Muscle layer of duodenum (tissue), 2 donors: ENCODE measurements at regions not wholly inside any gene's neighbourhood (a gene's known extent, or its start where the extent isn't known, plus 50 kb on each side); places are given as distances from the start of the nearest gene placed in this dataset.

Experiments
- H3K27ac ChIP-seq: one replicate; pipeline ENCODE4 v1.7.0; 2013; ENCODE audit warnings: mild to moderate bottlenecking, low read length
- H3K27me3 ChIP-seq: one replicate; pipeline ENCODE4 v1.7.0; 2013; ENCODE audit warnings: low read depth, mild to moderate bottlenecking, control low read depth, low read length
- H3K36me3 ChIP-seq, 2 donors: one replicate each; pipeline ENCODE4 v1.7.0; 2013; ENCODE audit warnings: low read length in 2 of 2, control low read depth in 1 of 2, mild to moderate bottlenecking in 1 of 2; ENCODE audit not compliant: insufficient read depth in 2 of 2, control insufficient read depth in 1 of 2
- H3K4me1 ChIP-seq, 2 donors: one replicate each; pipeline ENCODE4 v1.7.0; 2013; ENCODE audit warnings: low read length in 2 of 2, mild to moderate bottlenecking in 2 of 2, control low read depth in 1 of 2, moderate library complexity in 1 of 2; ENCODE audit not compliant: insufficient read depth in 2 of 2, control insufficient read depth in 1 of 2
- H3K4me3 ChIP-seq, 2 donors: one replicate each; pipeline ENCODE4 v1.7.0; 2013; ENCODE audit warnings: low read length in 2 of 2, low read depth in 1 of 2, mild to moderate bottlenecking in 1 of 2
- H3K9me3 ChIP-seq, 2 donors: one replicate each; pipeline ENCODE4 v1.7.0; 2013; ENCODE audit warnings: low read length in 2 of 2, control low read depth in 1 of 2, mild to moderate bottlenecking in 1 of 2; ENCODE audit not compliant: control insufficient read depth in 1 of 2
- donor health status: healthy.

GRCh38 chr12:132430838-132431774, 58.8 kb upstream of the FBRSL1 start:
- peaks cover 14% of the 10 kb centered on the region for H3K27me3 ChIP-seq
- H3K4me3 ChIP-seq: no peak overlapping the region
- no peak overlapping the region for H3K27ac ChIP-seq
- H3K4me1 ChIP-seq: peaks cover 0 to 27% of the 10 kb centered on the region in 2 donors
- H3K36me3 ChIP-seq: no peaks in the 10 kb centered on the region
- H3K9me3 ChIP-seq: no peaks in the 10 kb centered on the region

GRCh38 chr12:132429946-132430643, 59.9 kb upstream of the FBRSL1 start:
- Histone ChIP-seq H3K4me1 (peaks cover 0 to 27% of the 10 kb centered on the region in 2 donors), H3K27me3 (peaks cover 18% of the 10 kb centered on the region), H3K36me3 (no peaks in the 10 kb centered on the region), H3K27ac (no peak overlapping the region), H3K9me3 (no peaks in the 10 kb centered on the region), H3K4me3 (no peak overlapping the region)

- peaks cover 23% of the 10 kb centered on the region for H3K27me3 ChIP-seq
- H3K9me3 ChIP-seq: no peaks in the 10 kb centered on the region
- H3K36me3 ChIP-seq: no peaks in the 10 kb centered on the region
- H3K4me3 ChIP-seq: no peak overlapping the region
- H3K4me1 ChIP-seq: peaks cover 0 to 27% of the 10 kb centered on the region in 2 donors
- H3K27ac ChIP-seq: no peak overlapping the region
These were observed 60.4 kb upstream of the FBRSL1 start for GRCh38 chr12:132429602-132429945.

GRCh38 chr12:132428936-132429601, 60.9 kb upstream of the FBRSL1 start:
- no peak overlapping the region for H3K4me3 ChIP-seq
- no peaks in the 10 kb centered on the region for H3K36me3 ChIP-seq
- no peaks in the 10 kb centered on the region for H3K9me3 ChIP-seq
- H3K27me3 ChIP-seq: peaks cover 26% of the 10 kb centered on the region
- peaks cover 0 to 27% of the 10 kb centered on the region in 2 donors for H3K4me1 ChIP-seq
- no peak overlapping the region for H3K27ac ChIP-seq

GRCh38 chr12:132427999-132428935, 61.7 kb upstream of the FBRSL1 start:
- H3K4me1 ChIP-seq: peaks cover 0 to 27% of the 10 kb centered on the region in 2 donors
- H3K9me3 ChIP-seq: no peaks in the 10 kb centered on the region

GRCh38 chr12:132427174-132427768, 62.7 kb upstream of the FBRSL1 start:
- H3K27me3 ChIP-seq: peaks cover 26% of the 10 kb centered on the region
- H3K4me1 ChIP-seq: peaks cover 0 to 27% of the 10 kb centered on the region in 2 donors
- no peaks in the 10 kb centered on the region for H3K36me3 ChIP-seq
- H3K9me3 ChIP-seq: no peaks in the 10 kb centered on the region
- H3K4me3 ChIP-seq: no peak overlapping the region
- H3K27ac ChIP-seq: no peak overlapping the region

More at GRCh38 chr12:132427999-132428935, 61.7 kb upstream of the FBRSL1 start:
- Histone ChIP-seq H3K27me3 (peaks cover 26% of the 10 kb centered on the region), H3K27ac (no peak overlapping the region), H3K4me3 (no peak overlapping the region), H3K36me3 (no peaks in the 10 kb centered on the region)

- Histone ChIP-seq H3K27me3 (peaks cover 26% of the 10 kb centered on the region), H3K4me3 (no peak overlapping the region), H3K36me3 (no peaks in the 10 kb centered on the region), H3K27ac (no peak overlapping the region), H3K4me1 (peaks cover 0 to 27% of the 10 kb centered on the region in 2 donors), H3K9me3 (no peaks in the 10 kb centered on the region)
These were observed 63.4 kb upstream of the FBRSL1 start for GRCh38 chr12:132426349-132427173.

- Histone ChIP-seq H3K4me1 (peaks cover 0 to 15% of the 10 kb centered on the region in 2 donors), H3K36me3 (no peaks in the 10 kb centered on the region), H3K9me3 (no peaks in the 10 kb centered on the region), H3K27me3 (peaks cover 23% of the 10 kb centered on the region), H3K27ac (no peak overlapping the region), H3K4me3 (no peak overlapping the region)
These were observed 65.1 kb upstream of the FBRSL1 start for GRCh38 chr12:132424811-132425210.

- Histone ChIP-seq H3K27me3 (peaks cover 20% of the 10 kb centered on the region), H3K27ac (no peak overlapping the region)
These were observed 65.9 kb upstream of the FBRSL1 start for GRCh38 chr12:132423820-132424645.

More at GRCh38 chr12:132423820-132424645, 65.9 kb upstream of the FBRSL1 start:
- peaks cover 0 to 11% of the 10 kb centered on the region in 2 donors for H3K4me1 ChIP-seq
- H3K36me3 ChIP-seq: no peaks in the 10 kb centered on the region
- H3K9me3 ChIP-seq: no peaks in the 10 kb centered on the region
- H3K4me3 ChIP-seq: no peak overlapping the region
